ENCODE measurements at regions not wholly inside any gene's neighbourhood (a gene's known extent, or its start where the extent isn't known, plus 50 kb on each side); places are given as distances from the start of the nearest gene placed in this dataset.
"Not testable (repeated sequence)": the region's sequence is repeated elsewhere in the genome, so short reads cannot be mapped to it uniquely, and the experiment has no call there.

GRCh38 chr15:63434576-63435186 is 53.0 kb upstream of the CA12 start:
- no peak for DNase-seq (ENCODE audit: low read depth in 2 of 2)

- no peak for DNase-seq (ENCODE audit: low read depth in 2 of 2)
Observed at GRCh38 chr15:63435204-63435820, 53.7 kb upstream of the CA12 start.

- DNase-seq (ENCODE audit: low read depth in 2 of 2) = no peak
Observed at GRCh38 chr15:63436341-63436740, 54.7 kb upstream of the CA12 start.

- DNase-seq (ENCODE audit: low read depth in 2 of 2) = peak in 1 of 2 donors; percentile 30
Observed at GRCh38 chr15:63436872-63437375, 55.3 kb upstream of the CA12 start.

GRCh38 chr15:63439536-63440264 is 58.1 kb upstream of the CA12 start:
- DNase-seq (ENCODE audit: low read depth in 2 of 2) = no peak

- DNase-seq (ENCODE audit: low read depth in 2 of 2) = no peak
Observed at GRCh38 chr15:63440265-63440648, 58.6 kb upstream of the CA12 start.

- DNase-seq (ENCODE audit: low read depth in 2 of 2) = no peak
Observed at GRCh38 chr15:63440756-63441155, 59.1 kb upstream of the CA12 start.

- DNase-seq (ENCODE audit: low read depth in 2 of 2) = no peak
Observed at GRCh38 chr15:63441266-63441665, 59.6 kb upstream of the CA12 start.

- DNase-seq (ENCODE audit: low read depth in 2 of 2) = no peak
Observed at GRCh38 chr15:63442080-63442479, 60.4 kb upstream of the CA12 start.

GRCh38 chr15:63444611-63445010 is 59.8 kb upstream of the USP3 start:
- no peak for DNase-seq (ENCODE audit: low read depth in 2 of 2)

- DNase-seq (ENCODE audit: low read depth in 2 of 2) = no peak
Observed at GRCh38 chr15:63446255-63446654, 58.1 kb upstream of the USP3 start.

GRCh38 chr15:63447017-63447676 is 57.2 kb upstream of the USP3 start:
- no peak for DNase-seq (ENCODE audit: low read depth in 2 of 2)

GRCh38 chr15:63448266-63448665 is 56.1 kb upstream of the USP3 start:
- no peak for DNase-seq (ENCODE audit: low read depth in 2 of 2)

- DNase-seq (ENCODE audit: low read depth in 2 of 2) = not testable (repeated sequence)
Observed at GRCh38 chr15:63448872-63449555, 55.4 kb upstream of the USP3 start.

- DNase-seq (ENCODE audit: low read depth in 2 of 2) = no peak
Observed at GRCh38 chr15:63449731-63450130, 54.7 kb upstream of the USP3 start.

GRCh38 chr15:63450884-63451225 is 53.5 kb upstream of the USP3 start:
- DNase-seq (ENCODE audit: low read depth in 2 of 2) = no peak

- no peak for DNase-seq (ENCODE audit: low read depth in 2 of 2)
Observed at GRCh38 chr15:63451671-63452315, 52.6 kb upstream of the USP3 start.

- no peak for DNase-seq (ENCODE audit: low read depth in 2 of 2)
Observed at GRCh38 chr15:63452552-63453136, 51.7 kb upstream of the USP3 start.

- no peak for DNase-seq (ENCODE audit: low read depth in 2 of 2)
Observed at GRCh38 chr15:63453186-63453905, 51.0 kb upstream of the USP3 start.

GRCh38 chr15:63454503-63455211 is 49.7 kb upstream of the USP3 start:
- no peak for DNase-seq (ENCODE audit: low read depth in 2 of 2)
